GM12878 (cell line): ENCODE measurements at regions not wholly inside any gene's neighbourhood (a gene's known extent, or its start where the extent isn't known, plus 50 kb on each side); places are given as distances from the start of the nearest gene placed in this dataset.

Experiments used
- CHD2 ChIP-seq: IDR thresholded peaks from 2 replicates; pipeline ENCODE4 v1.6.1; 2011; ENCODE audit warnings: low read depth, low read length, improper control_type of control experiment, borderline replicate concordance
- EP300 ChIP-seq, 2 experiments: fragments of 150-350 bp in 1 of 2; IDR thresholded peaks; 2 replicates each; pipeline ENCODE4 v1.6.1; 2011 to 2012; ENCODE audit warnings: low read depth in 2 of 2, low read length in 2 of 2, borderline replicate concordance in 1 of 2, improper control_type of control experiment in 1 of 2, inconsistent platforms in 1 of 2; ENCODE audit not compliant: control insufficient read depth in 1 of 2
- ETV6 ChIP-seq, 2 experiments: fragments of 450-650 bp in 1 of 2; IDR thresholded peaks in 1 of 2; conservative IDR thresholded peaks in 1 of 2; 2 replicates each; pipeline ENCODE4 v1.6.1; 2014; ENCODE audit warnings: antibody characterized with exemption in 1 of 2, borderline replicate concordance in 1 of 2, low read depth in 1 of 2, mild to moderate bottlenecking in 1 of 2, moderate library complexity in 1 of 2
- MTA3 ChIP-seq: IDR thresholded peaks from 2 replicates; pipeline ENCODE4 v1.6.1; 2012; ENCODE audit warnings: low read length, inconsistent platforms, borderline replicate concordance
- MYC ChIP-seq: IDR thresholded peaks from 2 replicates; pipeline ENCODE4 v1.6.1; 2011; ENCODE audit warnings: mild to moderate bottlenecking, low read length, moderate library complexity, inconsistent platforms; ENCODE audit not compliant: insufficient read depth, insufficient replicate concordance, insufficient read length, severe bottlenecking
- NR2F1 ChIP-seq: fragments of 450-650 bp; conservative IDR thresholded peaks from 2 replicates; pipeline ENCODE4 v1.6.1; 2017; ENCODE audit warnings: mild to moderate bottlenecking
- PML ChIP-seq: IDR thresholded peaks from 2 replicates; pipeline ENCODE4 v1.6.1; 2012; ENCODE audit warnings: low read length, inconsistent platforms
- POLR2A ChIP-seq: IDR thresholded peaks from 2 replicates; pipeline ENCODE4 v1.6.1; 2011; ENCODE audit warnings: low read depth, mild to moderate bottlenecking, low read length
- SIN3A ChIP-seq: IDR thresholded peaks from 2 replicates; pipeline ENCODE4 v1.6.1; 2012; ENCODE audit warnings: low read depth, low read length, improper control_type of control experiment
- TF ChIP-seq, protein P1 (sequence below): IDR thresholded peaks from 2 replicates; pipeline ENCODE4 v1.6.1; 2011; ENCODE audit warnings: mild to moderate bottlenecking, low read depth, low read length, moderate library complexity; ENCODE audit not compliant: insufficient replicate concordance
- TF ChIP-seq, protein P2 (sequence below): IDR thresholded peaks from 2 replicates; pipeline ENCODE4 v1.6.1; 2011; ENCODE audit warnings: borderline replicate concordance, low read depth, mild to moderate bottlenecking, moderate library complexity, low read length; ENCODE audit not compliant: insufficient read depth, poor library complexity, severe bottlenecking
- TF ChIP-seq, protein P3 (sequence below), 3 experiments: IDR thresholded peaks in 2 of 3; conservative IDR thresholded peaks in 1 of 3; 2 replicates each; pipeline ENCODE4 v1.5.1; 2011; ENCODE audit warnings: low read depth in 3 of 3, low read length in 3 of 3, mild to moderate bottlenecking in 3 of 3, control low read depth in 2 of 3, moderate library complexity in 2 of 3, inconsistent platforms in 1 of 3, mixed read lengths in 1 of 3; ENCODE audit not compliant: control insufficient read depth in 2 of 3, insufficient read depth in 1 of 3; ENCODE audit errors: extremely low read depth in 1 of 3
- TF ChIP-seq, protein P4 (sequence below): IDR thresholded peaks from 2 replicates; pipeline ENCODE4 v1.6.1; 2011; ENCODE audit warnings: low read depth, low read length, improper control_type of control experiment, borderline replicate concordance
- TF ChIP-seq, protein P5 (sequence below): fragments of 450-650 bp; IDR thresholded peaks from 2 replicates; pipeline ENCODE4 v1.6.1; 2017; ENCODE audit warnings: low read depth, mild to moderate bottlenecking, moderate library complexity

DNA sequence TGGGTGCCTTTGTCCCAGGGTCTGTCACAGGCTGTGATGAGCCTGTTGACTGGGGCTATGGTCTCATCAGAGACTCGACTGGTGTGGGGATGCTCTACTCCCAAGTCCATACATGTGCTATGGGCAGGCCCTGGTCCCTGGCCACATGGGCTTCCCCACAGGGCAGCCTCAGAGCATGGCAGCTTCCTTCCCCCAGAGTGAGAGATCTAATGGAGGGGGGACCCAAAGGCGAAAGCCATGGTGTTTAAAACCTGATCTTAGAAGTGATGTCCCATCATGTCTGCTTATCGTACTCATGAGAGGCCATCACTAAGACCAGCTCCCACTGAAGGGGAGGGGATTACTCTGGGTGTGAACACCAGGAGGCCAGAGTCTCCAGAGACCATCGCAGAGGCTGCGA lies 279.0 kb upstream of the RTL1 start:
- TF ChIP-seq POLR2A (no peak), EP300 (IDR thresholded peaks at IDR 0.05; ENCODE audit: borderline replicate concordance in 1 of 2, control insufficient read depth in 1 of 2, low read depth in 2 of 2, low read length in 2 of 2) (no peak), NR2F1 (no peak), CHD2 (no peak), ETV6 (conservative IDR thresholded peaks at IDR 0.05 in 1 of 2, IDR thresholded peaks at IDR 0.05 in 1 of 2; ENCODE audit: borderline replicate concordance in 1 of 2, low read depth in 1 of 2) (no peak), SIN3A (no peak), MYC (no peak), PML (no peak), MTA3 (no peak)
- TF ChIP-seq, protein P1, sequence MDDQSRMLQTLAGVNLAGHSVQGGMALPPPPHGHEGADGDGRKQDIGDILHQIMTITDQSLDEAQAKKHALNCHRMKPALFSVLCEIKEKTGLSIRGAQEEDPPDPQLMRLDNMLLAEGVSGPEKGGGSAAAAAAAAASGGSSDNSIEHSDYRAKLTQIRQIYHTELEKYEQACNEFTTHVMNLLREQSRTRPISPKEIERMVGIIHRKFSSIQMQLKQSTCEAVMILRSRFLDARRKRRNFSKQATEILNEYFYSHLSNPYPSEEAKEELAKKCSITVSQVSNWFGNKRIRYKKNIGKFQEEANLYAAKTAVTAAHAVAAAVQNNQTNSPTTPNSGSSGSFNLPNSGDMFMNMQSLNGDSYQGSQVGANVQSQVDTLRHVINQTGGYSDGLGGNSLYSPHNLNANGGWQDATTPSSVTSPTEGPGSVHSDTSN = no peak
- TF ChIP-seq, protein P2, sequence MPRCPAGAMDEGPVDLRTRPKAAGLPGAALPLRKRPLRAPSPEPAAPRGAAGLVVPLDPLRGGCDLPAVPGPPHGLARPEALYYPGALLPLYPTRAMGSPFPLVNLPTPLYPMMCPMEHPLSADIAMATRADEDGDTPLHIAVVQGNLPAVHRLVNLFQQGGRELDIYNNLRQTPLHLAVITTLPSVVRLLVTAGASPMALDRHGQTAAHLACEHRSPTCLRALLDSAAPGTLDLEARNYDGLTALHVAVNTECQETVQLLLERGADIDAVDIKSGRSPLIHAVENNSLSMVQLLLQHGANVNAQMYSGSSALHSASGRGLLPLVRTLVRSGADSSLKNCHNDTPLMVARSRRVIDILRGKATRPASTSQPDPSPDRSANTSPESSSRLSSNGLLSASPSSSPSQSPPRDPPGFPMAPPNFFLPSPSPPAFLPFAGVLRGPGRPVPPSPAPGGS = no peak
- TF ChIP-seq, protein P3, sequence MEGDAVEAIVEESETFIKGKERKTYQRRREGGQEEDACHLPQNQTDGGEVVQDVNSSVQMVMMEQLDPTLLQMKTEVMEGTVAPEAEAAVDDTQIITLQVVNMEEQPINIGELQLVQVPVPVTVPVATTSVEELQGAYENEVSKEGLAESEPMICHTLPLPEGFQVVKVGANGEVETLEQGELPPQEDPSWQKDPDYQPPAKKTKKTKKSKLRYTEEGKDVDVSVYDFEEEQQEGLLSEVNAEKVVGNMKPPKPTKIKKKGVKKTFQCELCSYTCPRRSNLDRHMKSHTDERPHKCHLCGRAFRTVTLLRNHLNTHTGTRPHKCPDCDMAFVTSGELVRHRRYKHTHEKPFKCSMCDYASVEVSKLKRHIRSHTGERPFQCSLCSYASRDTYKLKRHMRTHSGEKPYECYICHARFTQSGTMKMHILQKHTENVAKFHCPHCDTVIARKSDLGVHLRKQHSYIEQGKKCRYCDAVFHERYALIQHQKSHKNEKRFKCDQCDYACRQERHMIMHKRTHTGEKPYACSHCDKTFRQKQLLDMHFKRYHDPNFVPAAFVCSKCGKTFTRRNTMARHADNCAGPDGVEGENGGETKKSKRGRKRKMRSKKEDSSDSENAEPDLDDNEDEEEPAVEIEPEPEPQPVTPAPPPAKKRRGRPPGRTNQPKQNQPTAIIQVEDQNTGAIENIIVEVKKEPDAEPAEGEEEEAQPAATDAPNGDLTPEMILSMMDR (IDR thresholded peaks at IDR 0.05 in 2 of 3, conservative IDR thresholded peaks at IDR 0.05 in 1 of 3; ENCODE audit: control insufficient read depth in 2 of 3, extremely low read depth in 1 of 3, insufficient read depth in 1 of 3, low read depth in 3 of 3, low read length in 3 of 3) = no peak
- TF ChIP-seq, protein P4, sequence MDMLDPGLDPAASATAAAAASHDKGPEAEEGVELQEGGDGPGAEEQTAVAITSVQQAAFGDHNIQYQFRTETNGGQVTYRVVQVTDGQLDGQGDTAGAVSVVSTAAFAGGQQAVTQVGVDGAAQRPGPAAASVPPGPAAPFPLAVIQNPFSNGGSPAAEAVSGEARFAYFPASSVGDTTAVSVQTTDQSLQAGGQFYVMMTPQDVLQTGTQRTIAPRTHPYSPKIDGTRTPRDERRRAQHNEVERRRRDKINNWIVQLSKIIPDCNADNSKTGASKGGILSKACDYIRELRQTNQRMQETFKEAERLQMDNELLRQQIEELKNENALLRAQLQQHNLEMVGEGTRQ = no peak
- TF ChIP-seq, protein P5, sequence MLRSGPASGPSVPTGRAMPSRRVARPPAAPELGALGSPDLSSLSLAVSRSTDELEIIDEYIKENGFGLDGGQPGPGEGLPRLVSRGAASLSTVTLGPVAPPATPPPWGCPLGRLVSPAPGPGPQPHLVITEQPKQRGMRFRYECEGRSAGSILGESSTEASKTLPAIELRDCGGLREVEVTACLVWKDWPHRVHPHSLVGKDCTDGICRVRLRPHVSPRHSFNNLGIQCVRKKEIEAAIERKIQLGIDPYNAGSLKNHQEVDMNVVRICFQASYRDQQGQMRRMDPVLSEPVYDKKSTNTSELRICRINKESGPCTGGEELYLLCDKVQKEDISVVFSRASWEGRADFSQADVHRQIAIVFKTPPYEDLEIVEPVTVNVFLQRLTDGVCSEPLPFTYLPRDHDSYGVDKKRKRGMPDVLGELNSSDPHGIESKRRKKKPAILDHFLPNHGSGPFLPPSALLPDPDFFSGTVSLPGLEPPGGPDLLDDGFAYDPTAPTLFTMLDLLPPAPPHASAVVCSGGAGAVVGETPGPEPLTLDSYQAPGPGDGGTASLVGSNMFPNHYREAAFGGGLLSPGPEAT = no peak
